H9 (cell line): ENCODE measurements at regions not wholly inside any gene's neighbourhood (a gene's known extent, or its start where the extent isn't known, plus 50 kb on each side); places are given as distances from the start of the nearest gene placed in this dataset.

Experiments
- DNase-seq: peaks from one replicate; pipeline ENCODE4 v3.0.0-alpha.2; 2017
- H2AFZ ChIP-seq: one replicate; pipeline ENCODE4 v1.6.1; 2013; ENCODE audit warnings: mild to moderate bottlenecking, low read length, control low read depth, moderate library complexity
- H2AK5ac ChIP-seq: 2 replicates; pipeline ENCODE4 v1.6.1; 2013; ENCODE audit warnings: low read length, control low read depth, mixed read lengths; ENCODE audit not compliant: insufficient read length
- H2BK120ac ChIP-seq: one replicate; pipeline ENCODE4 v1.6.1; 2013; ENCODE audit warnings: low read depth, mild to moderate bottlenecking, low read length, control low read depth, inconsistent platforms; ENCODE audit not compliant: poor library complexity, severe bottlenecking
- H2BK12ac ChIP-seq: 2 replicates; pipeline ENCODE4 v1.6.1; 2013; ENCODE audit warnings: low read length, control low read depth, mixed read lengths, low read depth; ENCODE audit not compliant: insufficient read length
- H2BK15ac ChIP-seq: 2 replicates; pipeline ENCODE4 v1.6.1; 2013; ENCODE audit warnings: low read depth, low read length, control low read depth
- H2BK20ac ChIP-seq: one replicate; pipeline ENCODE4 v1.6.1; 2013; ENCODE audit warnings: low read depth, mild to moderate bottlenecking, low read length, control low read depth, inconsistent platforms; ENCODE audit not compliant: poor library complexity, severe bottlenecking
- H2BK5ac ChIP-seq: 2 replicates; pipeline ENCODE4 v1.6.1; 2013; ENCODE audit warnings: low read length, control low read depth, mixed read lengths; ENCODE audit not compliant: insufficient read length
- H3K14ac ChIP-seq: 2 replicates; pipeline ENCODE4 v1.6.1; 2013; ENCODE audit warnings: low read length, control low read depth; ENCODE audit not compliant: insufficient read depth
- H3K18ac ChIP-seq: 2 replicates; pipeline ENCODE4 v1.6.1; 2013; ENCODE audit warnings: low read depth, mild to moderate bottlenecking, mixed read lengths, low read length, control low read depth; ENCODE audit not compliant: insufficient read length
- H3K23ac ChIP-seq: 2 replicates; pipeline ENCODE4 v1.6.1; 2013; ENCODE audit warnings: low read length, control low read depth, mixed read lengths, low read depth; ENCODE audit not compliant: insufficient read length
- H3K23me2 ChIP-seq: 2 replicates; pipeline ENCODE4 v1.6.1; 2013; ENCODE audit warnings: low read depth, mild to moderate bottlenecking, mixed read lengths, low read length, control low read depth; ENCODE audit not compliant: insufficient read length, poor library complexity, severe bottlenecking
- H3K27ac ChIP-seq: 2 replicates; pipeline ENCODE4 v1.5.1; 2013; ENCODE audit warnings: low read length, control low read depth, mixed read lengths, low read depth; ENCODE audit not compliant: insufficient read length
- H3K27me3 ChIP-seq: 2 replicates; pipeline ENCODE4 v1.6.1; 2013; ENCODE audit warnings: low read length, control low read depth, inconsistent platforms; ENCODE audit not compliant: insufficient read depth
- H3K4ac ChIP-seq: 2 replicates; pipeline ENCODE4 v1.6.1; 2013; ENCODE audit warnings: low read depth, mild to moderate bottlenecking, control low read depth, inconsistent platforms, low read length, moderate library complexity
- H3K4me1 ChIP-seq: 2 replicates; pipeline ENCODE4 v1.6.1; 2013; ENCODE audit warnings: low read length, control low read depth, inconsistent platforms; ENCODE audit not compliant: insufficient read depth
- H3K4me2 ChIP-seq: 2 replicates; pipeline ENCODE4 v1.6.1; 2013; ENCODE audit warnings: low read length, control low read depth, mixed read lengths; ENCODE audit not compliant: insufficient read length, insufficient read depth
- H3K56ac ChIP-seq: 2 replicates; pipeline ENCODE4 v1.6.1; 2013; ENCODE audit warnings: low read depth, mild to moderate bottlenecking, mixed read lengths, low read length, control low read depth; ENCODE audit not compliant: insufficient read length
- H3K79me1 ChIP-seq: 2 replicates; pipeline ENCODE4 v1.6.1; 2013; ENCODE audit warnings: low read depth, mild to moderate bottlenecking, moderate library complexity, low read length, control low read depth, inconsistent platforms; ENCODE audit not compliant: insufficient read depth, poor library complexity, severe bottlenecking
- H3K79me2 ChIP-seq: 2 replicates; pipeline ENCODE4 v1.6.1; 2013; ENCODE audit warnings: low read length, control low read depth, inconsistent platforms; ENCODE audit not compliant: insufficient read depth
- H3K9ac ChIP-seq: 2 replicates; pipeline ENCODE4 v1.6.1; 2013; ENCODE audit warnings: low read length, control low read depth, mixed read lengths; ENCODE audit not compliant: insufficient read length; ENCODE audit errors: extremely low read depth
- H3K9me3 ChIP-seq: one replicate; pipeline ENCODE4 v1.6.1; 2013; ENCODE audit warnings: low read depth, low read length, inconsistent platforms; ENCODE audit not compliant: control insufficient read depth
- H3T11ph ChIP-seq: one replicate; pipeline ENCODE4 v1.6.1; 2013; ENCODE audit warnings: mild to moderate bottlenecking, low read length, control low read depth, inconsistent platforms
- H4K20me1 ChIP-seq: one replicate; pipeline ENCODE4 v1.6.1; 2013; ENCODE audit not compliant: control insufficient read depth, insufficient read length, insufficient read depth
- H4K5ac ChIP-seq: 2 replicates; pipeline ENCODE4 v1.6.1; 2013; ENCODE audit warnings: low read depth, mild to moderate bottlenecking, mixed read lengths, low read length, control low read depth; ENCODE audit not compliant: insufficient read length
- H4K8ac ChIP-seq: replicated peaks from 2 replicates; pipeline ENCODE4 v1.6.1; 2013; ENCODE audit warnings: low read length, control low read depth, mixed read lengths, low read depth; ENCODE audit not compliant: insufficient read length
- H4K91ac ChIP-seq: 2 replicates; pipeline ENCODE4 v1.6.1; 2013; ENCODE audit warnings: low read depth, mild to moderate bottlenecking, moderate library complexity, mixed read lengths, low read length, control low read depth; ENCODE audit not compliant: insufficient read length
- H3K27ac Mint-ChIP-seq, 3 experiments: 2 replicates in 2 of 3; 3 replicates in 1 of 3; pipeline ENCODE4 v1.8.0; 2020 to 2021; ENCODE audit warnings: mixed read lengths in 3 of 3, mild to moderate bottlenecking in 1 of 3, moderate library complexity in 1 of 3
- H3K27me3 Mint-ChIP-seq: 2 replicates; pipeline ENCODE4 v1.8.0; 2021; ENCODE audit warnings: low read depth, mild to moderate bottlenecking, moderate library complexity, mixed read lengths
- H3K36me3 Mint-ChIP-seq, 3 experiments: 2 replicates in 2 of 3; 3 replicates in 1 of 3; pipeline ENCODE4 v1.8.0; 2020 to 2021; ENCODE audit warnings: low read depth in 3 of 3, mixed read lengths in 3 of 3; ENCODE audit not compliant: insufficient read depth in 1 of 3
- H3K4me1 Mint-ChIP-seq, 2 experiments: 2 replicates each; pipeline ENCODE4 v1.8.0; 2020; ENCODE audit warnings: mixed read lengths in 2 of 2
- H3K4me3 Mint-ChIP-seq, 2 experiments: 2 replicates in 1 of 2; 3 replicates in 1 of 2; pipeline ENCODE4 v1.8.0; 2020 to 2021; ENCODE audit warnings: mild to moderate bottlenecking in 2 of 2, mixed read lengths in 2 of 2, moderate library complexity in 1 of 2
- H3K9me3 Mint-ChIP-seq, 2 experiments: 2 replicates in 1 of 2; 3 replicates in 1 of 2; pipeline ENCODE4 v1.8.0; 2020; ENCODE audit warnings: mild to moderate bottlenecking in 2 of 2, mixed read lengths in 2 of 2, moderate library complexity in 1 of 2
- CTCF ChIP-seq: fragments of 200-600 bp; sonication (generic); conservative IDR thresholded peaks from 3 replicates; pipeline ENCODE4 v1.8.0; 2021; ENCODE audit warnings: antibody characterized with exemption, mild to moderate bottlenecking
- WGBS: extraction: QIAGEN DNeasy Blood & Tissue Kit; methylation state at CpG from one replicate; pipeline ENCODE4 v1.1.7; 2013; ENCODE audit warnings: missing lambda C conversion rate, low lambda C conversion rate, mixed read lengths; ENCODE audit not compliant: insufficient read length; ENCODE audit errors: extremely low coverage; 5-methylcytosine and 5-hydroxymethylcytosine counted together

- WGBS = no CpG with 5 or more reads among the region's 3 CpGs
These were observed 53.1 kb downstream of the NAV1 start for GRCh38 chr1:201591981-201592380.

More at GRCh38 chr1:201591981-201592380, 53.1 kb downstream of the NAV1 start:
- H3K27me3 Mint-ChIP-seq = no peaks in the 10 kb centered on the region; the same call in 1 of the 2 replicates
- Histone ChIP-seq H2BK15ac (no peak overlapping the region), H3K14ac (no peak overlapping the region), H2AK5ac (no peak overlapping the region), H4K91ac (no peak overlapping the region), H3K79me2 (no peaks in the 10 kb centered on the region), H3K4me2 (peak overlapping the region; percentile 9), H2BK5ac (no peak overlapping the region), H2BK120ac (no peak overlapping the region), H3K9ac (no peak overlapping the region), H3K4ac (no peak overlapping the region), H3K56ac (no peak overlapping the region), H4K5ac (no peak overlapping the region), H3T11ph (no peak overlapping the region), H3K27me3 (no peaks in the 10 kb centered on the region), H3K4me1 (peaks cover 7% of the 10 kb centered on the region; the same call in 1 of the 2 replicates), H3K23ac (no peak overlapping the region), H2BK20ac (no peak overlapping the region), H2AFZ (no peak overlapping the region), H3K27ac (no peak overlapping the region), H4K20me1 (no peaks in the 10 kb centered on the region), H3K79me1 (no peaks in the 10 kb centered on the region), H4K8ac (no peak overlapping the region), H3K18ac (no peak overlapping the region), H3K23me2 (no peaks in the 10 kb centered on the region), H2BK12ac (no peak overlapping the region), H3K9me3 (no peaks in the 10 kb centered on the region)
- H3K27ac Mint-ChIP-seq = peak overlapping the region in 2 of 3 experiments; percentile 15 to 71; a peak in 2 of 7 replicates
- H3K9me3 Mint-ChIP-seq = no peaks in the 10 kb centered on the region; a peak in 2 of 5 replicates
- no peak for TF ChIP-seq CTCF
- H3K36me3 Mint-ChIP-seq = no peaks in the 10 kb centered on the region; a peak in 1 of 7 replicates
- DNase-seq = peak; percentile 79
- peak overlapping the region in 1 of 2 experiments; percentile 47; a peak in 3 of 5 replicates for H3K4me3 Mint-ChIP-seq
- peaks cover 44 to 45% of the 10 kb centered on the region in 2 experiments for H3K4me1 Mint-ChIP-seq
